BE2C (cell line): ENCODE measurements at regions not wholly inside any gene's neighbourhood (a gene's known extent, or its start where the extent isn't known, plus 50 kb on each side); places are given as distances from the start of the nearest gene placed in this dataset.

Source experiments
- DNase-seq: peaks from one replicate; pipeline ENCODE4 v3.0.0-alpha.2; 2020
- H3K27me3 ChIP-seq: fragments of 250-450 bp; sonication (Bioruptor Pico); 2 replicates; pipeline ENCODE4 v1.5.1; 2020; ENCODE audit warnings: mild to moderate bottlenecking
- H3K36me3 ChIP-seq: fragments of 250-450 bp; sonication (Bioruptor Pico); 2 replicates; pipeline ENCODE4 v1.5.1; 2020; ENCODE audit warnings: mild to moderate bottlenecking
- H3K4me1 ChIP-seq: fragments of 250-450 bp; sonication (Bioruptor Pico); 2 replicates; pipeline ENCODE4 v1.5.1; 2020
- H3K4me3 ChIP-seq: 2 replicates; pipeline ENCODE4 v1.5.1; 2011; ENCODE audit warnings: low read depth, low read length
- H3K9me3 ChIP-seq: fragments of 250-450 bp; sonication (Bioruptor Pico); 2 replicates; pipeline ENCODE4 v1.5.1; 2020
- TF ChIP-seq, protein P1 (sequence below): IDR thresholded peaks from 2 replicates; pipeline ENCODE4 v1.5.1; 2012; ENCODE audit warnings: mild to moderate bottlenecking, low read depth, low read length

- Histone ChIP-seq H3K4me3 (no peak overlapping the region), H3K27me3 (no peaks in the 10 kb centered on the region), H3K9me3 (no peaks in the 10 kb centered on the region), H3K4me1 (no peaks in the 10 kb centered on the region), H3K36me3 (no peaks in the 10 kb centered on the region)
- DNase-seq = no peak
- TF ChIP-seq, protein P1, sequence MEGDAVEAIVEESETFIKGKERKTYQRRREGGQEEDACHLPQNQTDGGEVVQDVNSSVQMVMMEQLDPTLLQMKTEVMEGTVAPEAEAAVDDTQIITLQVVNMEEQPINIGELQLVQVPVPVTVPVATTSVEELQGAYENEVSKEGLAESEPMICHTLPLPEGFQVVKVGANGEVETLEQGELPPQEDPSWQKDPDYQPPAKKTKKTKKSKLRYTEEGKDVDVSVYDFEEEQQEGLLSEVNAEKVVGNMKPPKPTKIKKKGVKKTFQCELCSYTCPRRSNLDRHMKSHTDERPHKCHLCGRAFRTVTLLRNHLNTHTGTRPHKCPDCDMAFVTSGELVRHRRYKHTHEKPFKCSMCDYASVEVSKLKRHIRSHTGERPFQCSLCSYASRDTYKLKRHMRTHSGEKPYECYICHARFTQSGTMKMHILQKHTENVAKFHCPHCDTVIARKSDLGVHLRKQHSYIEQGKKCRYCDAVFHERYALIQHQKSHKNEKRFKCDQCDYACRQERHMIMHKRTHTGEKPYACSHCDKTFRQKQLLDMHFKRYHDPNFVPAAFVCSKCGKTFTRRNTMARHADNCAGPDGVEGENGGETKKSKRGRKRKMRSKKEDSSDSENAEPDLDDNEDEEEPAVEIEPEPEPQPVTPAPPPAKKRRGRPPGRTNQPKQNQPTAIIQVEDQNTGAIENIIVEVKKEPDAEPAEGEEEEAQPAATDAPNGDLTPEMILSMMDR = no peak
Observed at GRCh38 chr2:5234563-5234962, 457.6 kb upstream of the SOX11 start.

DNA sequence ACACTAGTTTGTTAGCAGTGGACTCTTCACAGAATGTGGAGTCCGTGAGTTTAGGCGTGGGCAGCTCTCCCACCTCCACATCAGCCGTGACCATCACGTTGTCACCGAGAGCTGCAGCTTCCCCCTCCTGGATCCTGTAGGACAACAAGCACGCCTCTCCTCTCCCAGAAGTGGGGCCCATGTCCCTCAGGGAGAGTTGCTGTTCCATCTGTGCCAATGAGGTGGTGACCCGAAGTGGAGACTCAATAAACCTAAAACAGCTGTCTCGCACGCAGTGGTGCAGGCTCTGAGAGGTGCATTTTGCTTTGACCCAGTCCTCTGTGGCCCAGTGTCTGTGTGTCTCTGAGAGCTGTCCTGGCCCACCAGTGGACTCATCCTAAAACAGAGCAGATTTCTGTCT, 456.5 kb upstream of the SOX11 start:
- no peaks in the 10 kb centered on the region for H3K9me3 ChIP-seq
- H3K4me1 ChIP-seq = no peaks in the 10 kb centered on the region
- TF ChIP-seq, protein P1 = no peak
- H3K4me3 ChIP-seq = no peak overlapping the region
- no peaks in the 10 kb centered on the region for H3K27me3 ChIP-seq
- DNase-seq = no peak
- no peaks in the 10 kb centered on the region for H3K36me3 ChIP-seq

DNA sequence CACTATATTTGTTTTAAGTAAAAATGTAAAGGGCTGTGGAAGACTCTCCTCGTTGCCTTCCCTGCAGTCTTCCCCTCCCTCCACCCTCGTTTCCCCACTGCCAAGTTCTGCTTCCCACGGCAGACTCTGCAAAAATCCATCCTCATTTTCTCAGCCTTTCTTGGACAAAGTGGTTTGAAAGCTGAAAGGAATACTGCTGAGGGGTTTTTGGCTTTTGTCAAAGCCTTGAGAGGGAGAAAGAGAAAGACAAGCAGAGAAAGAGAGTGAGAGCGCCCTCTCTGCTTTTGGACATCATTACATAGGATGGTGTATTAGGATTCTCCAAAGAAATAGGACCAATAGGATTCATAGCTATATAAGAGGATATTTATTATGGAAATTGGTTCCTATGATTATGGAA, 455.9 kb upstream of the SOX11 start:
- Histone ChIP-seq H3K27me3 (no peaks in the 10 kb centered on the region), H3K36me3 (no peaks in the 10 kb centered on the region), H3K9me3 (no peaks in the 10 kb centered on the region), H3K4me1 (no peaks in the 10 kb centered on the region), H3K4me3 (no peak overlapping the region)
- TF ChIP-seq, protein P1 = no peak
- DNase-seq = no peak

DNA sequence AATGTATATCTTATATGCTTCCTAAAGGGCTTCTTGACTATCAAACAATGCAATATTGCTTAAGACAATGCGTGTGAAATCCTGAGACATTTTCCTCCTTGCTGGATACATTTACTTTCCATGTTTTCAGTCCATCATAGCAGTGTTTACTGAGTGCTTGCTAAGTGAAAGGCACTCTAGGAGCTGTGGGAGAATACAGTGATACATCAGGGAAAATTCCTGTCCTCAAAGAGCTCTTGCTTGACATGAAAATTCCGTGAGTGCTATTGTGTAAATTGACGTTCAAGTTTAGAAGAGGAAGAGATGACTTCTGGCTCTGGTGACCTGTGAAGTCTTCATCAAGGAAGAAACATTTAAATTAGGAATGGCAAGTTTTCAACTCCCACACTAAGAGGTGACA, 449.4 kb upstream of the SOX11 start:
- Histone ChIP-seq H3K27me3 (no peaks in the 10 kb centered on the region), H3K4me1 (no peaks in the 10 kb centered on the region), H3K36me3 (no peaks in the 10 kb centered on the region), H3K9me3 (no peaks in the 10 kb centered on the region), H3K4me3 (no peak overlapping the region)
- TF ChIP-seq, protein P1 = no peak
- DNase-seq = no peak

GRCh38 chr2:5250482-5250881, 441.7 kb upstream of the SOX11 start:
- TF ChIP-seq, protein P1 = no peak
- no peak for DNase-seq
- Histone ChIP-seq H3K27me3 (no peaks in the 10 kb centered on the region), H3K36me3 (no peaks in the 10 kb centered on the region), H3K9me3 (no peaks in the 10 kb centered on the region; the same call in 1 of the 2 replicates), H3K4me3 (no peak overlapping the region), H3K4me1 (no peaks in the 10 kb centered on the region)

DNA sequence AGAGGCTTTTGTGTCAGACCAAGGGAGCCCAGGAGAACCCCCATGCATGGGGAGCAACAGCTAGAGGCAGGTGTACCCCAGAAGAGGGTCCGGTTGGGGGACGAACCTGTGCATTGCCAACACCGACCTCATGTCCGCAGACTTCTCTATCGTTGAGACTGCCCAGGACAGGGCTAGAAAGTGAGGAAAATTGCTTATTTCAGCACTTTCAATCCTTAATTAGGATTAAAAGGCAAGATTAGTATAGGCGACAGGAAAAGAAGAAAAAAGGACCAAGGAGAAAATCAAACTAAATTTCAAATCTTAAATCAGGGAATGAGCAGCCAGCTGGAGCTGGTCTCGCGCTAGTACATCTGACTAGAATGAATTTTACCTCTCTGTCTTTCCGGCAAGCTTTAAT, 438.9 kb upstream of the SOX11 start:
- Histone ChIP-seq H3K36me3 (no peaks in the 10 kb centered on the region), H3K4me1 (no peaks in the 10 kb centered on the region), H3K4me3 (no peak overlapping the region), H3K9me3 (no peaks in the 10 kb centered on the region; the same call in 1 of the 2 replicates), H3K27me3 (no peaks in the 10 kb centered on the region)
- no peak for DNase-seq
- TF ChIP-seq, protein P1 = no peak
